Dermis microvascular lymphatic vessel endothelial cell (primary cell): ENCODE measurements at regions not wholly inside any gene's neighbourhood (a gene's known extent, or its start where the extent isn't known, plus 50 kb on each side); places are given as distances from the start of the nearest gene placed in this dataset.

Experiments
- DNase-seq, 2 donors: peaks; one replicate each; pipeline versions ENCODE4 v3.0.0 to v3.0.0-alpha.2; 2010; ENCODE audit warnings: low read depth in 2 of 2

- DNase-seq: no peak
These were observed 605.8 kb upstream of the NOX3 start for GRCh38 chr6:156061465-156061864.

GRCh38 chr6:156060013-156060412 is 604.4 kb upstream of the NOX3 start:
- DNase-seq: no peak

- no peak for DNase-seq
These were observed 602.7 kb upstream of the NOX3 start for GRCh38 chr6:156058356-156058755.

GRCh38 chr6:156057869-156058268 is 602.2 kb upstream of the NOX3 start:
- DNase-seq: no peak

- no peak for DNase-seq
These were observed 600.4 kb upstream of the NOX3 start for GRCh38 chr6:156056085-156056484.

GRCh38 chr6:156053626-156054025 is 598.0 kb upstream of the NOX3 start:
- no peak for DNase-seq

- DNase-seq: no peak
These were observed 591.3 kb upstream of the NOX3 start for GRCh38 chr6:156046841-156047449.

GRCh38 chr6:156046268-156046665 is 590.6 kb upstream of the NOX3 start:
- no peak for DNase-seq

- no peak for DNase-seq
These were observed 590.0 kb upstream of the NOX3 start for GRCh38 chr6:156045401-156046267.

GRCh38 chr6:156033598-156033997 is 578.0 kb upstream of the NOX3 start:
- DNase-seq: no peak

- DNase-seq: no peak
These were observed 575.9 kb upstream of the NOX3 start for GRCh38 chr6:156031516-156031915.

- DNase-seq: no peak
These were observed 574.4 kb upstream of the NOX3 start for GRCh38 chr6:156030053-156030452.

GRCh38 chr6:156029286-156029985 is 573.8 kb upstream of the NOX3 start:
- no peak for DNase-seq

- DNase-seq: no peak
These were observed 572.9 kb upstream of the NOX3 start for GRCh38 chr6:156028335-156029131.

- DNase-seq: no peak
These were observed 571.6 kb upstream of the NOX3 start for GRCh38 chr6:156027248-156027626.

GRCh38 chr6:156026486-156027247 is 571.0 kb upstream of the NOX3 start:
- no peak for DNase-seq

- DNase-seq: no peak
These were observed 568.7 kb upstream of the NOX3 start for GRCh38 chr6:156024339-156024738.

- no peak for DNase-seq
These were observed 566.2 kb upstream of the NOX3 start for GRCh38 chr6:156021746-156022396.

GRCh38 chr6:156017838-156018237 is 562.2 kb upstream of the NOX3 start:
- DNase-seq: no peak

GRCh38 chr6:156016186-156016976 is 560.7 kb upstream of the NOX3 start:
- DNase-seq: no peak
